Smooth muscle cell (in vitro differentiated cells): ENCODE measurements at regions not wholly inside any gene's neighbourhood (a gene's known extent, or its start where the extent isn't known, plus 50 kb on each side); places are given as distances from the start of the nearest gene placed in this dataset.

ENCODE experiments used
- DNase-seq: peaks from one replicate; lab custom pipeline; 2025; ENCODE audit not compliant: unreplicated experiment; lab: John Stamatoyannopoulos, UW
- H2AFZ ChIP-seq: fragments of 200-600 bp; sonication (generic); 2 replicates; pipeline ENCODE4 v1.6.0; 2016; ENCODE audit warnings: antibody characterized with exemption, low read depth, mild to moderate bottlenecking
- H3F3A ChIP-seq: fragments of 200-600 bp; sonication (generic); 2 replicates; pipeline ENCODE4 v1.6.0; 2017; ENCODE audit warnings: antibody characterized with exemption, low read depth
- H3K27ac ChIP-seq: fragments of 200-600 bp; sonication (generic); 2 replicates; pipeline ENCODE4 v1.5.1; 2016; ENCODE audit warnings: low read depth, mild to moderate bottlenecking
- H3K27me3 ChIP-seq: fragments of 200-600 bp; sonication (generic); 2 replicates; pipeline ENCODE4 v1.6.1; 2016; ENCODE audit warnings: low read depth, mild to moderate bottlenecking
- H3K36me3 ChIP-seq: fragments of 200-600 bp; sonication (generic); 2 replicates; pipeline ENCODE4 v1.5.1; 2016; ENCODE audit warnings: low read depth
- H3K4me1 ChIP-seq: fragments of 200-600 bp; sonication (generic); 2 replicates; pipeline ENCODE4 v1.5.1; 2016; ENCODE audit warnings: low read depth
- H3K4me2 ChIP-seq: fragments of 200-600 bp; sonication (generic); 2 replicates; pipeline ENCODE4 v1.6.0; 2016; ENCODE audit warnings: mild to moderate bottlenecking
- H3K4me3 ChIP-seq: fragments of 200-600 bp; sonication (generic); 2 replicates; pipeline ENCODE4 v1.5.1; 2016; ENCODE audit warnings: mild to moderate bottlenecking
- H3K79me2 ChIP-seq: fragments of 200-600 bp; sonication (generic); 2 replicates; pipeline ENCODE4 v1.6.0; 2016; ENCODE audit warnings: low read depth, mild to moderate bottlenecking
- H3K9ac ChIP-seq: fragments of 200-600 bp; sonication (generic); 2 replicates; pipeline ENCODE4 v1.6.0; 2016; ENCODE audit warnings: low read depth
- H3K9me3 ChIP-seq: fragments of 200-600 bp; sonication (generic); replicated peaks from 2 replicates; pipeline ENCODE4 v1.5.1; 2016; ENCODE audit warnings: low read depth
- H4K20me1 ChIP-seq: fragments of 200-600 bp; sonication (generic); 2 replicates; pipeline ENCODE4 v1.6.0; 2016; ENCODE audit warnings: low read depth
- CTCF ChIP-seq: fragments of 200-600 bp; sonication (generic); IDR thresholded peaks from 2 replicates; pipeline ENCODE4 v1.5.1; 2017; ENCODE audit warnings: borderline replicate concordance, mild to moderate bottlenecking, antibody characterized with exemption; ENCODE audit not compliant: insufficient read depth, poor library complexity, severe bottlenecking
- WGBS: methylation state at CpG from one replicate; pipeline ENCODE4 v1.1.7; 2016; ENCODE audit warnings: low lambda C conversion rate; 5-methylcytosine and 5-hydroxymethylcytosine counted together

- Histone ChIP-seq H3K4me1 (peaks cover 1% of the 10 kb centered on the region), H3K4me3 (no peak overlapping the region), H2AFZ (no peak overlapping the region), H3K9me3 (no peaks in the 10 kb centered on the region), H3K9ac (no peak overlapping the region), H3K27ac (no peak overlapping the region), H3K36me3 (no peaks in the 10 kb centered on the region), H3K4me2 (no peak overlapping the region), H3F3A (no peaks in the 10 kb centered on the region), H3K27me3 (no peaks in the 10 kb centered on the region), H4K20me1 (no peaks in the 10 kb centered on the region), H3K79me2 (no peaks in the 10 kb centered on the region)
- no peak for DNase-seq
- 95% methylated on average over 3 of the region's 3 CpGs for WGBS
- TF ChIP-seq CTCF: no peak
Observed at GRCh38 chr2:104784264-104784663, 69.7 kb upstream of the POU3F3 start.

GRCh38 chr2:104786204-104786603 is 67.7 kb upstream of the POU3F3 start:
- Histone ChIP-seq H3K4me3 (no peak overlapping the region), H3K4me2 (no peak overlapping the region), H3K9me3 (no peaks in the 10 kb centered on the region), H2AFZ (no peak overlapping the region), H3K4me1 (peaks cover 16% of the 10 kb centered on the region), H3K36me3 (no peaks in the 10 kb centered on the region), H3K27me3 (no peaks in the 10 kb centered on the region), H3K27ac (no peak overlapping the region), H3F3A (no peaks in the 10 kb centered on the region), H3K9ac (no peak overlapping the region), H3K79me2 (no peaks in the 10 kb centered on the region), H4K20me1 (no peaks in the 10 kb centered on the region)
- DNase-seq: no peak
- 96% methylated on average over 8 of the region's 8 CpGs for WGBS
- TF ChIP-seq CTCF: no peak

GRCh38 chr2:104786821-104787220 is 67.1 kb upstream of the POU3F3 start:
- Histone ChIP-seq H3K4me2 (no peak overlapping the region), H3K4me3 (no peak overlapping the region), H3K79me2 (no peaks in the 10 kb centered on the region), H2AFZ (no peak overlapping the region), H3K4me1 (peaks cover 16% of the 10 kb centered on the region), H4K20me1 (no peaks in the 10 kb centered on the region), H3F3A (no peaks in the 10 kb centered on the region), H3K27me3 (no peaks in the 10 kb centered on the region), H3K36me3 (no peaks in the 10 kb centered on the region), H3K9me3 (no peaks in the 10 kb centered on the region), H3K9ac (no peak overlapping the region), H3K27ac (no peak overlapping the region)
- no peak for TF ChIP-seq CTCF
- WGBS: 88% methylated on average over 2 of the region's 2 CpGs
- DNase-seq: no peak

- Histone ChIP-seq H3F3A (no peaks in the 10 kb centered on the region), H3K27me3 (no peaks in the 10 kb centered on the region), H3K4me2 (no peak overlapping the region), H4K20me1 (no peaks in the 10 kb centered on the region), H3K79me2 (no peaks in the 10 kb centered on the region), H3K36me3 (no peaks in the 10 kb centered on the region), H3K27ac (no peak overlapping the region), H2AFZ (no peak overlapping the region), H3K4me1 (peaks cover 16% of the 10 kb centered on the region), H3K9me3 (no peaks in the 10 kb centered on the region), H3K4me3 (no peak overlapping the region), H3K9ac (no peak overlapping the region)
- TF ChIP-seq CTCF: no peak
- 84% methylated on average over 8 of the region's 8 CpGs for WGBS
- DNase-seq: no peak
Observed at GRCh38 chr2:104787298-104788065, 66.4 kb upstream of the POU3F3 start.
